PFSK-1 (cell line): ENCODE measurements at regions not wholly inside any gene's neighbourhood (a gene's known extent, or its start where the extent isn't known, plus 50 kb on each side); places are given as distances from the start of the nearest gene placed in this dataset.

Source experiments
- FOXP2 ChIP-seq: optimal IDR thresholded peaks from 2 replicates; pipeline ENCODE3; 2011; ENCODE audit warnings: borderline replicate concordance, control low read depth, inconsistent platforms; ENCODE audit not compliant: insufficient read depth; ENCODE audit errors: extremely low read length, extremely low read depth
- POLR2AphosphoS5 ChIP-seq: IDR thresholded peaks from 2 replicates; pipeline ENCODE4 v1.6.1; 2012; ENCODE audit warnings: low read depth, mild to moderate bottlenecking, control low read depth, low read length, moderate library complexity
- REST ChIP-seq, 2 experiments: IDR thresholded peaks; 2 replicates each; pipeline versions ENCODE4 v1.6.1 to v1.8.0; 2011 to 2012; ENCODE audit warnings: low read depth in 2 of 2, low read length in 2 of 2, control low read depth in 1 of 2, inconsistent platforms in 1 of 2, mild to moderate bottlenecking in 1 of 2, moderate library complexity in 1 of 2; ENCODE audit not compliant: insufficient read depth in 1 of 2
- SIN3A ChIP-seq: IDR thresholded peaks from 2 replicates; pipeline ENCODE4 v1.6.1; 2012; ENCODE audit warnings: mild to moderate bottlenecking, low read length, moderate library complexity, borderline replicate concordance; ENCODE audit not compliant: insufficient read depth

DNA sequence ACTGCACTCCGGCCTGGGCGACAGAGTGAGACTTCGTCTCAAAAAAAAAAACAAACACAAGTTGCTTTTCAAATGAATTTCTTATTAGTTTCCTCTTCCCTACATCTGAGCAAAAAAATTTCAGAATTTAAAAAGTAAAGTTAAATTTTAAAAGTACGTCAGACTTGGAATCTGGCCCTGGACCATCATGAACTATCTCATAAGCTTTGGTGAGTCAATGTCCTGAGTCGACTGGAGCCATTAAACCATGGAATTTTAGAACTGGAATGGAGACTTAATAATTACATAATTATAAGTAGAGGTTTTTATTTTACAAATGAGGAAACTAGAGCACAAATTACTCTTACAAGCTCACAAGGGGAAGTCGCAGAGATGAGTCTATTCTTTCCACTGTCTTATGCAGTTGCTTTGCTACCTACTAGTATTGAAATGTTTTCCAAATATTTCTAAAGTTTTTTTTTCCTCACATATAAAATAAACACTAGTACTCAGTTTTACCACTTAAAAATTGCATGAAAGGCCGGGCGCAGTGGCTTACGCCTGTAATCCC, 98.0 kb upstream of the ZNF608 start:
- TF ChIP-seq REST (IDR thresholded peaks at IDR 0.05; ENCODE audit: insufficient read depth in 1 of 2, low read depth in 2 of 2, low read length in 2 of 2) (no peak), SIN3A (no peak), FOXP2 (no peak), POLR2AphosphoS5 (no peak)
